Right renal cortex interstitium (tissue), 3 donors: ENCODE measurements at regions not wholly inside any gene's neighbourhood (a gene's known extent, or its start where the extent isn't known, plus 50 kb on each side); places are given as distances from the start of the nearest gene placed in this dataset.

Experiments
- DNase-seq, 3 donors: peaks; one replicate each; pipeline ENCODE4 v3.0.0-alpha.2; 2013; ENCODE audit warnings: low read depth in 3 of 3, low spot score in 2 of 3

- DNase-seq: no peak
Measured at GRCh38 chr5:139733698-139734538, 61.7 kb upstream of the PSD2 start.

GRCh38 chr5:139734539-139734916 lies 61.1 kb upstream of the PSD2 start:
- no peak for DNase-seq

- DNase-seq: no peak
Measured at GRCh38 chr5:139738193-139739149, 57.1 kb upstream of the PSD2 start.

GRCh38 chr5:139739150-139739974 lies 56.2 kb upstream of the PSD2 start:
- DNase-seq: no peak

- DNase-seq: no peak
Measured at GRCh38 chr5:139740138-139740991, 55.2 kb upstream of the PSD2 start.

- DNase-seq: no peak
Measured at GRCh38 chr5:139740992-139741672, 54.5 kb upstream of the PSD2 start.

GRCh38 chr5:139741823-139742172 lies 53.8 kb upstream of the PSD2 start:
- DNase-seq: no peak

- no peak for DNase-seq
Measured at GRCh38 chr5:139742173-139742903, 53.3 kb upstream of the PSD2 start.

GRCh38 chr5:139743001-139743771 lies 52.4 kb upstream of the PSD2 start:
- no peak for DNase-seq

- DNase-seq: no peak
Measured at GRCh38 chr5:139743804-139744203, 51.8 kb upstream of the PSD2 start.

- DNase-seq: no peak
Measured at GRCh38 chr5:139744471-139745131, 51.0 kb upstream of the PSD2 start.

- no peak for DNase-seq
Measured at GRCh38 chr5:139745132-139745799, 50.3 kb upstream of the PSD2 start.

- DNase-seq: peak in 1 of 3 donors; percentile 83
Measured at GRCh38 chr5:139745800-139746690, 49.6 kb upstream of the PSD2 start.
